ENCODE measurements at regions not wholly inside any gene's neighbourhood (a gene's known extent, or its start where the extent isn't known, plus 50 kb on each side); places are given as distances from the start of the nearest gene placed in this dataset.

- Histone ChIP-seq H3K4me3 (no peak overlapping the region), H3K27me3 (no peaks in the 10 kb centered on the region), H3K4me1 (ENCODE audit: low read depth) (no peaks in the 10 kb centered on the region), H3K36me3 (no peaks in the 10 kb centered on the region), H3K27ac (no peak overlapping the region), H3K9me3 (ENCODE audit: low read depth) (no peaks in the 10 kb centered on the region)
- DNase-seq (ENCODE audit: low read depth in 1 of 2, low spot score in 1 of 2) = no peak
- no peak for TF ChIP-seq CTCF (IDR thresholded peaks at IDR 0.05; ENCODE audit: low read depth, low read length)
These were observed 884.7 kb downstream of the TBC1D22A start for GRCh38 chr22:47647181-47647580.

DNA sequence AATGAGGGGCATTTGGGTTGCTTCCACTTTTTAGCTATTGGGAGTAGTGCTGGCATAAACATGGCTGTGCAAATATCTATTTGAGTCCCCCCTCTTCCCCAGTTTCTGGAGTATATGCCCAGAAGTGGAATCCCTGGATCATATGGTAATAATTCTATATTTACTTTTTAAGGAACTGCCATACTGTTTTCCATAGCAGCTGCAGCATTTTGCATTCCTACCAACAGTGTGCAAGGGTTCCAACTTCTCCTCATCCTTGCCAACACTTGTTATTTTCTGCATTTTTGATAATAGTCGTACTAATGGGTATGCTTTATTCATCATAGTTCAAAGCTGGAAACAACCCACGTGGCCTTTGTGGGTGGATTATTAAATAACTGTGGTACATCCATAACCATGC lies 883.5 kb downstream of the TBC1D22A start:
- no peak for DNase-seq (ENCODE audit: low read depth in 1 of 2, low spot score in 1 of 2)
- no peak overlapping the region for H3K27ac ChIP-seq
- no peak for TF ChIP-seq CTCF (IDR thresholded peaks at IDR 0.05; ENCODE audit: low read depth, low read length)
- H3K4me3 ChIP-seq = no peak overlapping the region
- no peaks in the 10 kb centered on the region for H3K36me3 ChIP-seq
- H3K9me3 ChIP-seq (ENCODE audit: low read depth) = no peaks in the 10 kb centered on the region
- H3K27me3 ChIP-seq = no peaks in the 10 kb centered on the region
- no peaks in the 10 kb centered on the region for H3K4me1 ChIP-seq (ENCODE audit: low read depth)

- no peak overlapping the region for H3K27ac ChIP-seq
- H3K4me1 ChIP-seq (ENCODE audit: low read depth) = no peaks in the 10 kb centered on the region
- H3K36me3 ChIP-seq = no peaks in the 10 kb centered on the region
- no peak for TF ChIP-seq CTCF (IDR thresholded peaks at IDR 0.05; ENCODE audit: low read depth, low read length)
- H3K27me3 ChIP-seq = no peaks in the 10 kb centered on the region
- no peak for DNase-seq (ENCODE audit: low read depth in 1 of 2, low spot score in 1 of 2)
- H3K4me3 ChIP-seq = no peak overlapping the region
- H3K9me3 ChIP-seq (ENCODE audit: low read depth) = no peaks in the 10 kb centered on the region
These were observed 883.0 kb downstream of the TBC1D22A start for GRCh38 chr22:47645450-47645914.

- Histone ChIP-seq H3K4me1 (ENCODE audit: low read depth) (no peaks in the 10 kb centered on the region), H3K9me3 (ENCODE audit: low read depth) (no peaks in the 10 kb centered on the region), H3K27ac (no peak overlapping the region), H3K27me3 (no peaks in the 10 kb centered on the region), H3K4me3 (no peak overlapping the region), H3K36me3 (no peaks in the 10 kb centered on the region)
- no peak for DNase-seq (ENCODE audit: low read depth in 1 of 2, low spot score in 1 of 2)
- TF ChIP-seq CTCF (IDR thresholded peaks at IDR 0.05; ENCODE audit: low read depth, low read length) = no peak
These were observed 871.9 kb downstream of the TBC1D22A start for GRCh38 chr22:47634347-47634746.

GRCh38 chr22:47633111-47633510 lies 870.7 kb downstream of the TBC1D22A start:
- H3K27ac ChIP-seq = no peak overlapping the region
- no peak overlapping the region for H3K4me3 ChIP-seq
- TF ChIP-seq CTCF (IDR thresholded peaks at IDR 0.05; ENCODE audit: low read depth, low read length) = no peak
- H3K9me3 ChIP-seq (ENCODE audit: low read depth) = peaks cover under 1% of the 10 kb centered on the region
- H3K4me1 ChIP-seq (ENCODE audit: low read depth) = no peaks in the 10 kb centered on the region
- no peaks in the 10 kb centered on the region for H3K36me3 ChIP-seq
- no peaks in the 10 kb centered on the region for H3K27me3 ChIP-seq
- no peak for DNase-seq (ENCODE audit: low read depth in 1 of 2, low spot score in 1 of 2)

GRCh38 chr22:47632701-47633100 lies 870.3 kb downstream of the TBC1D22A start:
- H3K4me1 ChIP-seq (ENCODE audit: low read depth) = no peaks in the 10 kb centered on the region
- DNase-seq (ENCODE audit: low read depth in 1 of 2, low spot score in 1 of 2) = no peak
- no peak for TF ChIP-seq CTCF (IDR thresholded peaks at IDR 0.05; ENCODE audit: low read depth, low read length)
- H3K36me3 ChIP-seq = no peaks in the 10 kb centered on the region
- H3K27ac ChIP-seq = no peak overlapping the region
- no peak overlapping the region for H3K4me3 ChIP-seq
- no peaks in the 10 kb centered on the region for H3K27me3 ChIP-seq
- peaks cover 4% of the 10 kb centered on the region for H3K9me3 ChIP-seq (ENCODE audit: low read depth)
